HG03175 (cell line): ENCODE measurements at regions not wholly inside any gene's neighbourhood (a gene's known extent, or its start where the extent isn't known, plus 50 kb on each side); places are given as distances from the start of the nearest gene placed in this dataset.
"Not testable (repeated sequence)": the region's sequence is repeated elsewhere in the genome, so short reads cannot be mapped to it uniquely, and the experiment has no call there.

Experiments
- ATAC-seq: cut with Tn5 transposase; IDR thresholded peaks from one replicate; pipeline ENCODE4 v1.9.1; 2021; ENCODE audit warnings: mild to moderate bottlenecking, moderate library complexity; ENCODE audit not compliant: unreplicated experiment

DNA sequence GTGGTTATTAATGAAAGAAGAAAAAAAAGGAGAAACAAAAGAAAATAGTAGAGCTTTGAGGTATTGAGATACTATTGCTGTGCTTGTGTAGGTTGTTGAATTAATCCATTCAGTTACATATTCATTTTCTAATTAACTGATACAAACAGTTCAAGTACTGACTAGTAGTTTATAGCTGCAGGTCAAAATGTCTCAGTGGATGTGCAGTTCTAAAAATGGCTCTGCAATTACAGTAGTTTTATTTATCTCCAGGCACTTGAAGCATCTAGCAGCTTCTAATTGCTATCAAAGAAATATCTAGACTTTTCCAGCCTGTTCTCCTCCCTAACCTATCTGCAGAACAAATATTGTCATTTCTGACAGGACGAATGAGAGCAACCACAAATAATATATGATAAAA, 1887.7 kb upstream of the PCDH7 start:
- no peak for ATAC-seq

GRCh38 chr4:28834120-28834519, 1886.0 kb upstream of the PCDH7 start:
- ATAC-seq: no peak

GRCh38 chr4:28835501-28835900, 1884.7 kb upstream of the PCDH7 start:
- no peak for ATAC-seq

- ATAC-seq: no peak
These were observed 1877.9 kb upstream of the PCDH7 start for GRCh38 chr4:28842271-28842670.

DNA sequence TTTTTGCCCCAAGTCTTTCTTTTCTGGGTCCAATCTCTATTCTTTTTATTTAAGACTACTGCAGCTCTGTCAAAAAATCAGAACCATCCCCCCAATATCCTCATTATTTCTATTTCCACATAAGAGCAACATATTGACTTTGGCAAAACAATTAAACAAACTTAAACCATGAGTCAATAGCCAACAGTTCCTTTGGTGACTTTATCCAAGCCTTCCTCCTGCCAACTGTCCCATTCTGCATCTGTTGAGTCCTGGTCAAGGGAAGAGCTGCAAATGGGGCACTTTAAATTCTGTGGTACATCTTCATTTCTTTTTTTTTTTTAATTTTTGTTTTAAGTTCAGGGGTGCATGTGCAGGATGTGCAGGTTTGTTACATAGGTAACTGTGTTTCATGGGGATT, 1875.0 kb upstream of the PCDH7 start:
- no peak for ATAC-seq

DNA sequence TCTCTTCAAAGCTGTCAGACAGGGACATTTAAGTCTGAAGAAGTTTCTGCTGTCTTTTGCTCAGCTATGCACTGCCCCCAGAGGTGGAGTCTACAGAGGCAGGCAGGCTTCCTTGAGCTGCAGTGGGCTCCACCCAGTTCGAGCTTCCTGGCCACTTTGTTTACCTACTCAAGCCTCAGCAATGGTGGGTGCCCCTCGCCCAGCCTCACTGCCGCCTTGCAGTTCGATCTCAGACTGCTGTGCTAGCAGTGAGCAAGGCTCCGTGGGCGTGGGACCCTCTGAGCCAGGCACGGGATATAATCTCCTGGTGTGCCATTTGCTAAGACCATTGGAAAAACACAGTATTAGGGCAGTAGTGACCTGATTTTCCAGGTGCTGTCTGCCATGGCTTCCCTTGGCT, 1863.1 kb upstream of the PCDH7 start:
- ATAC-seq: not testable (repeated sequence)

- ATAC-seq: no peak
These were observed 1851.3 kb upstream of the PCDH7 start for GRCh38 chr4:28868841-28869240.

GRCh38 chr4:28879178-28879577, 1841.0 kb upstream of the PCDH7 start:
- no peak for ATAC-seq

- no peak for ATAC-seq
These were observed 1840.3 kb upstream of the PCDH7 start for GRCh38 chr4:28879900-28880299.

DNA sequence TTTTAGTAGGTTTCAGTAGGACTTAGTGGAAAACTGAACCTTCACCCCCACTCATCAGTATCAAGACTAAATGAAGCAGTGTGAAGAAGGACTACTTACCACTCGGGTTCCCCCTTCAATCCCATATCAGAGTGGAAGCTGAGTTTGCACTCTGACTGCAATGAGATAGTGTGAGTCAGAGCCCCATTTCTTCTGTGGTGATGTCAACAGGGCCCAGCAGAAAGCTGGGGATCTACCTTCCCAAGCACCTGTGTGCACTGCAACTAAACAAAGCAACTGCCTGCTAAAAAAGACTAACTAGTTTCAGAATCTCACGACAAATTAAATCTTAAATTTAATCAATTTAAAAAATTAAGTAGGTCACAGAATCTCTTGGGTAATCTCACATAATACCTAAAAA, 1837.0 kb upstream of the PCDH7 start:
- ATAC-seq: no peak

- no peak for ATAC-seq
These were observed 1833.2 kb upstream of the PCDH7 start for GRCh38 chr4:28886934-28887333.

DNA sequence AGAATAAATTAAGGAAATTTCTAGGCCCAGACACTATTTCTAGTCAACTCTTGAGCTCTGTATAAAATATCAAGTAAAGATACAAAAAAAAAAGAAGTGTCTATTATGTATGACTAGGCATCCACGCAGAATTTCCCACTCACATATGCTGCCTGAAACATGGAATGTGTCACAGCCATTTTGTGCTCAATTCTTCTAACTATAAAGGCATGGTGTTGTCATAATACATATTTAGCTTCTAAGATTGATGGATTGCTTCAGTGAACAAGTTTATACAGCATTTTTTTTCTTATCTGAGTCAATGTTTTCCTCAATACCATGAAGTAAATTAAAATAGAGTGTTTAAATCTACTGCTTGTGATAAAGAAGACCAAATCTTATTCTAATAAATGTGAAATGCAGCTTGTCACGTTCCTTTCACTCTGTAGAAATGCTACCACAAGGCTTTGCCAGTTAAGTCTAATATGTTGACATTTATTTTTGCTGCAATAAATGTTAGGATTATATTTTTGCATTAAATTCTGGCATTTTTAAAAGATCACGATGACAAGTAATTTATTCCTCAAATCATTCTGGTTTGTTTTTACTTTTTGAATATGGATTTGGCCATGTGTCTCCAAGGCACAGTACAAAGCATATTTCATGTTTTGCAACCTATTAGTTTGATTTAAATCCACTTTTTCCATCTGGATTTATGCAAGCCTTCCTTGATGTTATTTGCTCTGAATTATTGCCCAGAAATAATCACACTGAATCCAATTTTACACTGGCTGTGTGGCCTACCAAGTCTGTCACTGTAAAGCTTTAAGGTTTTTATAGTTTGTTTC, 1829.0 kb upstream of the PCDH7 start:
- ATAC-seq: no peak

DNA sequence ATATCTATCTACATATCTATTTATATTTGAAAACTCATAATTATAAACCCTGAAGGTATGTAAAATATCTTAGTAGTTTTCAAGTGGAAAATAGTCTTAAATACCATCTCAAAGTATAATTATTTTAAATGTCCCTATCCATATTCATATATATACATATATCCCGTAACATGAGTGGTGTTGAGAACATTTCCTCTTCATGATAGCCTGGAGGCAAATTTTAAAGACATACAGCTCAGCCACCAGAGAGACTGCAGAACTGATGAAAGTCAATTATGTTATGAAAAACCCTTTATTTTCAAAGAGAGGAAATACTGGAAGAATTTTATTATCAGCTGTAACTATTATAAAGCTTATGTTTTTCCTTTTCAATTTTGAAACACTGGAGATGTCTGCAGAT, 1806.7 kb upstream of the PCDH7 start:
- ATAC-seq: no peak

DNA sequence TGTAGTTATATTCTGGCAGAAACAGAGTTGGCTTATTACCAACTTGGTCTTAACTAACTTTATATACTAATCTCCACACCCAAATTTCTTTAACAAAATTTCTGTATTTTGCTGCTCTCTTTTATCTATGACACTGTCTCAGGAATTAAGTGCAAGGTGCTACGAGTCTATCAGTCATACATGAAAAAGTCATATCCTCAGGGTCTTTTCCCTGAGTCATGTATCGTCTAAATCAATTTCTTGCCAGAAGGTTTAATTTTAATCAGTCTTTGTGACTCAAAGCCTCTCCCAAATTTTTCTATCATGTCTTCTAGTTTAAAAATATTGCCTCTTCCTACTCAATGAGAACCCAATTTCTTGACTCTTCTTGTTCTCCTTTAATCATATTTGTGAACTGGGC, 1803.6 kb upstream of the PCDH7 start:
- no peak for ATAC-seq

- no peak for ATAC-seq
These were observed 1801.3 kb upstream of the PCDH7 start for GRCh38 chr4:28918871-28919270.

- ATAC-seq: no peak
These were observed 1798.3 kb upstream of the PCDH7 start for GRCh38 chr4:28921886-28922285.

GRCh38 chr4:28926156-28926555, 1794.0 kb upstream of the PCDH7 start:
- ATAC-seq: no peak

DNA sequence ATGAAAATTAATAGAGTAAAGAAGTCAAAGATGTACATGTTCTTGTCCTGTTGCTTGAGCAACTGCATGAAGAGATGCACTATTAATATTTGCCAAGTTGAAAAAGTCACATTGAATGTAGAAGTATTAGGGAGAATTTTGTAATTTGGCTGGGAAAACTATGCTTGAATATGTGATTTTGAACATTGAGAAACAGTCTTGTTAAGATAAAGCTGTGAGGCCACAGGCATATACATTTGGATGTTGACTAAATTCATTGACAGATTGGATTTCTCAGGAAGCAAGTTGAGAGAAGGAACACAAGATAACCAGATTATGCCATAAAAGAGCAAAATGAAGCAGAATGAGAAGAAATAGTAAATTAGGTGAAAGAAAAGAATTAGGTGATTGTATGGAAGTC, 1777.5 kb upstream of the PCDH7 start:
- no peak for ATAC-seq

DNA sequence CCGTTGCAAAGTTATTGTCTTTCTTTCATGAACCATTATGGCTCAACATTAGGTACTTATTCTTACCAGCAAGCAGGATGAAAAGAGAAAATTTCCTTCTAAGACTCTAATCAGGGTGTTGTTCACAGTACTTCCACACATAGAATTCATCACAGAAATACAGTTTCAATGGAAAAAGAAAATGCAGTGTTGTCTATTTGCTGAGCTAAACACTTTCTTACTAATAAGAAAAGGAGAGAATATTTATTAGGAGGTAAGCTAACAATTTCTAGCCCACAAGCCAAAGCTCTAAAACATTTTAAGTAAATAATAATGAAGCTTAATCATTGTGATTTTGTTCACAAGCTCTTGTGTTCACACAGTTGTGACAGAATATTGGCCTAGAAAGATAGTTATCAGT, 1772.8 kb upstream of the PCDH7 start:
- ATAC-seq: no peak

DNA sequence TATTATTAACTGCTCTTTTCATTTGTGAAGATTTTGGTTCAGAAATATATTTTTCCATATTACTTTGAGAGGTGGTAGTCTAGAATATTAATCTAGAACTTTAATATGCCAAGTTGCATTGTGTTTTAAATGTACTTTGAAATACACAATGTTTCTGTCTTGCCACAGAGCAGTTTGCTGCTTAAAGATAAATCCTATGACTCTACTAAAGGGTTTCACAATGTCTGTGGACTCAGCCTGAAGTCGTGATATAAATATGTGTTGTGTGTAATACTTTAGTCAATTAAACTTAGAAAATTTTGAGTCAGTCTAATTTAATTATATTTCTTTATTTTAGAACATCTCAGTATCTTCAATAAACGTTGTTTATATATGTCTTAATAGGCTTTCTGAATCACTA, 1771.7 kb upstream of the PCDH7 start:
- ATAC-seq: no peak

GRCh38 chr4:28966982-28967381, 1753.2 kb upstream of the PCDH7 start:
- ATAC-seq: no peak

GRCh38 chr4:28973587-28974350, 1746.4 kb upstream of the PCDH7 start:
- ATAC-seq: no peak
